Stimulated activated CD4-positive, alpha-beta T cell treated with anti-CD3 and anti-CD28 coated beads, Interleukin-1b, Interleukin-23, amount 100 ng/mL, for 48 hours (primary cell): ENCODE measurements at regions not wholly inside any gene's neighbourhood (a gene's known extent, or its start where the extent isn't known, plus 50 kb on each side); places are given as distances from the start of the nearest gene placed in this dataset.

ENCODE experiments used
- DNase-seq: peaks from one replicate; pipeline ENCODE4 v3.0.0-alpha.2; 2020

GRCh38 chr14:101340556-101340955 lies 220.7 kb upstream of the DIO3 start:
- no peak for DNase-seq

GRCh38 chr14:101347893-101348777 lies 213.2 kb upstream of the DIO3 start:
- no peak for DNase-seq

- no peak for DNase-seq
These were observed 212.2 kb upstream of the DIO3 start for GRCh38 chr14:101349108-101349507.

- DNase-seq = no peak
These were observed 211.3 kb upstream of the DIO3 start for GRCh38 chr14:101350021-101350420.

- DNase-seq = no peak
These were observed 210.6 kb upstream of the DIO3 start for GRCh38 chr14:101350691-101351090.

GRCh38 chr14:101351146-101351545 lies 210.1 kb upstream of the DIO3 start:
- DNase-seq = no peak

- DNase-seq = no peak
These were observed 209.5 kb upstream of the DIO3 start for GRCh38 chr14:101351769-101352168.

- DNase-seq = no peak
These were observed 208.7 kb upstream of the DIO3 start for GRCh38 chr14:101352567-101352966.

GRCh38 chr14:101353422-101353821 lies 207.9 kb upstream of the DIO3 start:
- DNase-seq = no peak

- no peak for DNase-seq
These were observed 206.6 kb upstream of the DIO3 start for GRCh38 chr14:101354726-101355125.

GRCh38 chr14:101355284-101355683 lies 206.0 kb upstream of the DIO3 start:
- DNase-seq = no peak

GRCh38 chr14:101357038-101357437 lies 204.3 kb upstream of the DIO3 start:
- no peak for DNase-seq

- DNase-seq = no peak
These were observed 203.6 kb upstream of the DIO3 start for GRCh38 chr14:101357559-101358319.

- no peak for DNase-seq
These were observed 202.8 kb upstream of the DIO3 start for GRCh38 chr14:101358320-101359125.

GRCh38 chr14:101359221-101360053 lies 201.9 kb upstream of the DIO3 start:
- DNase-seq = no peak

GRCh38 chr14:101360054-101360911 lies 201.0 kb upstream of the DIO3 start:
- no peak for DNase-seq

- DNase-seq = no peak
These were observed 200.3 kb upstream of the DIO3 start for GRCh38 chr14:101361044-101361443.

GRCh38 chr14:101361451-101362433 lies 199.6 kb upstream of the DIO3 start:
- no peak for DNase-seq

GRCh38 chr14:101362529-101363260 lies 198.6 kb upstream of the DIO3 start:
- no peak for DNase-seq

GRCh38 chr14:101363261-101363555 lies 198.1 kb upstream of the DIO3 start:
- DNase-seq = no peak
